GM23338 (cell line): ENCODE measurements at regions not wholly inside any gene's neighbourhood (a gene's known extent, or its start where the extent isn't known, plus 50 kb on each side); places are given as distances from the start of the nearest gene placed in this dataset.

Experiments
- ATAC-seq: fragments of 200-7000 bp; cut with Tn5 transposase; 3 replicates; pipeline ENCODE4 v1.9.1; 2020
- DNase-seq: peaks from one replicate; pipeline ENCODE4 v3.0.0-alpha.2; 2015; ENCODE audit warnings: low spot score
- H2AFZ ChIP-seq: fragments of 200-600 bp; sonication (generic); 2 replicates; pipeline ENCODE4 v1.8.0; 2016; ENCODE audit warnings: antibody characterized with exemption, mild to moderate bottlenecking, moderate library complexity
- H3F3A ChIP-seq: fragments of 200-600 bp; sonication (generic); replicated peaks from 2 replicates; pipeline ENCODE4 v1.8.0; 2017; ENCODE audit warnings: antibody characterized with exemption, mixed run types, low read depth
- H3K27ac ChIP-seq: fragments of 200-600 bp; sonication (generic); 2 replicates; pipeline ENCODE4 v1.6.1; 2016; ENCODE audit warnings: low read depth
- H3K27me3 ChIP-seq: fragments of 200-600 bp; sonication (generic); 2 replicates; pipeline ENCODE4 v1.8.0; 2016; ENCODE audit warnings: mild to moderate bottlenecking, mixed run types, moderate library complexity; ENCODE audit not compliant: insufficient read depth
- H3K36me3 ChIP-seq: fragments of 200-600 bp; sonication (generic); 2 replicates; pipeline ENCODE4 v1.8.0; 2016; ENCODE audit warnings: mild to moderate bottlenecking; ENCODE audit not compliant: insufficient read depth
- H3K4me1 ChIP-seq: fragments of 200-600 bp; sonication (generic); 2 replicates; pipeline ENCODE4 v1.8.0; 2016; ENCODE audit warnings: mild to moderate bottlenecking, moderate library complexity; ENCODE audit not compliant: insufficient read depth
- H3K4me2 ChIP-seq: fragments of 200-600 bp; sonication (generic); 2 replicates; pipeline ENCODE4 v1.7.1; 2017; ENCODE audit warnings: mixed run types
- H3K4me3 ChIP-seq: fragments of 200-600 bp; sonication (generic); 2 replicates; pipeline ENCODE4 v1.6.1; 2016; ENCODE audit warnings: mixed run types
- H3K79me2 ChIP-seq: fragments of 200-600 bp; sonication (generic); replicated peaks from 2 replicates; pipeline ENCODE4 v1.8.0; 2017; ENCODE audit warnings: mild to moderate bottlenecking; ENCODE audit not compliant: insufficient read depth
- H3K9me2 ChIP-seq: fragments of 200-600 bp; sonication (generic); 2 replicates; pipeline ENCODE4 v1.8.0; 2017; ENCODE audit not compliant: insufficient read depth
- H4K20me1 ChIP-seq: fragments of 200-600 bp; sonication (generic); replicated peaks from 2 replicates; pipeline ENCODE4 v1.8.0; 2017; ENCODE audit warnings: mild to moderate bottlenecking; ENCODE audit not compliant: insufficient read depth
- H3K27ac Mint-ChIP-seq: 2 replicates; pipeline ENCODE4 v1.8.0; 2020; ENCODE audit warnings: inconsistent platforms, mild to moderate bottlenecking, moderate library complexity, mixed read lengths
- H3K27me3 Mint-ChIP-seq: 3 replicates; pipeline ENCODE4 v1.8.0; 2022; ENCODE audit warnings: low read depth, mild to moderate bottlenecking, moderate library complexity, mixed read lengths, inconsistent platforms; ENCODE audit not compliant: insufficient read depth, poor library complexity
- H3K36me3 Mint-ChIP-seq: 3 replicates; pipeline ENCODE4 v1.8.0; 2021; ENCODE audit warnings: low read depth, mild to moderate bottlenecking, inconsistent platforms, moderate library complexity, mixed read lengths
- H3K4me1 Mint-ChIP-seq: 3 replicates; pipeline ENCODE4 v1.8.0; 2020; ENCODE audit warnings: mild to moderate bottlenecking, inconsistent platforms, mixed read lengths
- H3K4me3 Mint-ChIP-seq: 3 replicates; pipeline ENCODE4 v1.8.0; 2021; ENCODE audit warnings: moderate library complexity, mild to moderate bottlenecking, inconsistent platforms, mixed read lengths
- H3K9me3 Mint-ChIP-seq: 3 replicates; pipeline ENCODE4 v1.8.0; 2020; ENCODE audit warnings: moderate library complexity, mild to moderate bottlenecking, inconsistent platforms, mixed read lengths
- STAT1 ChIP-seq: IDR thresholded peaks from one replicate; pipeline ENCODE4 v1.6.1; 2016; ENCODE audit warnings: antibody characterized with exemption; ENCODE audit not compliant: unreplicated experiment
- ZNF331 ChIP-seq: fragments of 250-450 bp; sonication (Bioruptor Pico); IDR thresholded peaks from 2 replicates; pipeline ENCODE4 v1.5.0; 2020; ENCODE audit warnings: low read depth, mild to moderate bottlenecking, moderate library complexity
- TF ChIP-seq, protein P1 (sequence below): fragments of 250-450 bp; sonication (Bioruptor Pico); IDR thresholded peaks from 2 replicates; pipeline ENCODE4 v1.5.0; 2020; ENCODE audit warnings: mild to moderate bottlenecking, moderate library complexity
- TF ChIP-seq, protein P2 (sequence below): IDR thresholded peaks from one replicate; pipeline ENCODE4 v1.6.1; 2018; ENCODE audit warnings: antibody characterized with exemption; ENCODE audit not compliant: unreplicated experiment

DNA sequence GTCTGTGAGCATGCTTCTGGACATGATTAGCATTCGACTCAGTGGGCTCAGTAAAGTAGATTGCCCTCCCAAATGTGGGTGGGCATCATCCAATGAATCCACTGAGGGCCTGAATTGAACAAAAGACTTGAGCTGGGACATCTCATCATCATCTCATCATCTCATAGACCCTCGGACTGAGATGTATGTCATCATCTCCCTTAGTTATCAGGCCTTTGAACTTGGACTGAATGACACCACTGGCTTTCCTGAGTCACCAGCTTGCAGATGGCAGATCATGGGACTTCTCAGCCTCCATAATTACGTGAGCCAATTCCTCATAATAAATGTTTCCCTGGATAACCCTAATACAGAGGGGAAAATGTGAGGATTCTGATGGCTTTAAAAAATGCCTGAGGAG lies 128.3 kb upstream of the LSM8 start (continued):
- TF ChIP-seq, protein P1, sequence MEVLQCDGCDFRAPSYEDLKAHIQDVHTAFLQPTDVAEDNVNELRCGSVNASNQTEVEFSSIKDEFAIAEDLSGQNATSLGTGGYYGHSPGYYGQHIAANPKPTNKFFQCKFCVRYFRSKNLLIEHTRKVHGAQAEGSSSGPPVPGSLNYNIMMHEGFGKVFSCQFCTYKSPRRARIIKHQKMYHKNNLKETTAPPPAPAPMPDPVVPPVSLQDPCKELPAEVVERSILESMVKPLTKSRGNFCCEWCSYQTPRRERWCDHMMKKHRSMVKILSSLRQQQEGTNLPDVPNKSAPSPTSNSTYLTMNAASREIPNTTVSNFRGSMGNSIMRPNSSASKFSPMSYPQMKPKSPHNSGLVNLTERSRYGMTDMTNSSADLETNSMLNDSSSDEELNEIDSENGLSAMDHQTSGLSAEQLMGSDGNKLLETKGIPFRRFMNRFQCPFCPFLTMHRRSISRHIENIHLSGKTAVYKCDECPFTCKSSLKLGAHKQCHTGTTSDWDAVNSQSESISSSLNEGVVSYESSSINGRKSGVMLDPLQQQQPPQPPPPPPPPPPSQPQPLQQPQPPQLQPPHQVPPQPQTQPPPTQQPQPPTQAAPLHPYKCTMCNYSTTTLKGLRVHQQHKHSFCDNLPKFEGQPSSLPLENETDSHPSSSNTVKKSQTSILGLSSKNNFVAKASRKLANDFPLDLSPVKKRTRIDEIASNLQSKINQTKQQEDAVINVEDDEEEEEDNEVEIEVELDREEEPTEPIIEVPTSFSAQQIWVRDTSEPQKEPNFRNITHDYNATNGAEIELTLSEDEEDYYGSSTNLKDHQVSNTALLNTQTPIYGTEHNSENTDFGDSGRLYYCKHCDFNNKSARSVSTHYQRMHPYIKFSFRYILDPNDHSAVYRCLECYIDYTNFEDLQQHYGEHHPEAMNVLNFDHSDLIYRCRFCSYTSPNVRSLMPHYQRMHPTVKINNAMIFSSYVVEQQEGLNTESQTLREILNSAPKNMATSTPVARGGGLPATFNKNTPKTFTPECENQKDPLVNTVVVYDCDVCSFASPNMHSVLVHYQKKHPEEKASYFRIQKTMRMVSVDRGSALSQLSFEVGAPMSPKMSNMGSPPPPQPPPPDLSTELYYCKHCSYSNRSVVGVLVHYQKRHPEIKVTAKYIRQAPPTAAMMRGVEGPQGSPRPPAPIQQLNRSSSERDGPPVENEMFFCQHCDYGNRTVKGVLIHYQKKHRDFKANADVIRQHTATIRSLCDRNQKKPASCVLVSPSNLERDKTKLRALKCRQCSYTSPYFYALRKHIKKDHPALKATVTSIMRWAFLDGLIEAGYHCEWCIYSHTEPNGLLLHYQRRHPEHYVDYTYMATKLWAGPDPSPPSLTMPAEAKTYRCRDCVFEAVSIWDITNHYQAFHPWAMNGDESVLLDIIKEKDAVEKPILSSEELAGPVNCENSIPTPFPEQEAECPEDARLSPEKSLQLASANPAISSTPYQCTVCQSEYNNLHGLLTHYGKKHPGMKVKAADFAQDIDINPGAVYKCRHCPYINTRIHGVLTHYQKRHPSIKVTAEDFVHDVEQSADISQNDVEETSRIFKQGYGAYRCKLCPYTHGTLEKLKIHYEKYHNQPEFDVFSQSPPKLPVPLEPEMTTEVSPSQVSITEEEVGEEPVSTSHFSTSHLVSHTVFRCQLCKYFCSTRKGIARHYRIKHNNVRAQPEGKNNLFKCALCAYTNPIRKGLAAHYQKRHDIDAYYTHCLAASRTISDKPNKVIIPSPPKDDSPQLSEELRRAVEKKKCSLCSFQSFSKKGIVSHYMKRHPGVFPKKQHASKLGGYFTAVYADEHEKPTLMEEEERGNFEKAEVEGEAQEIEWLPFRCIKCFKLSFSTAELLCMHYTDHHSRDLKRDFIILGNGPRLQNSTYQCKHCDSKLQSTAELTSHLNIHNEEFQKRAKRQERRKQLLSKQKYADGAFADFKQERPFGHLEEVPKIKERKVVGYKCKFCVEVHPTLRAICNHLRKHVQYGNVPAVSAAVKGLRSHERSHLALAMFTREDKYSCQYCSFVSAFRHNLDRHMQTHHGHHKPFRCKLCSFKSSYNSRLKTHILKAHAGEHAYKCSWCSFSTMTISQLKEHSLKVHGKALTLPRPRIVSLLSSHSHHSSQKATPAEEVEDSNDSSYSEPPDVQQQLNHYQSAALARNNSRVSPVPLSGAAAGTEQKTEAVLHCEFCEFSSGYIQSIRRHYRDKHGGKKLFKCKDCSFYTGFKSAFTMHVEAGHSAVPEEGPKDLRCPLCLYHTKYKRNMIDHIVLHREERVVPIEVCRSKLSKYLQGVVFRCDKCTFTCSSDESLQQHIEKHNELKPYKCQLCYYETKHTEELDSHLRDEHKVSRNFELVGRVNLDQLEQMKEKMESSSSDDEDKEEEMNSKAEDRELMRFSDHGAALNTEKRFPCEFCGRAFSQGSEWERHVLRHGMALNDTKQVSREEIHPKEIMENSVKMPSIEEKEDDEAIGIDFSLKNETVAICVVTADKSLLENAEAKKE (CRISPR knock-in tag), result no peak
- no peak for TF ChIP-seq STAT1

DNA sequence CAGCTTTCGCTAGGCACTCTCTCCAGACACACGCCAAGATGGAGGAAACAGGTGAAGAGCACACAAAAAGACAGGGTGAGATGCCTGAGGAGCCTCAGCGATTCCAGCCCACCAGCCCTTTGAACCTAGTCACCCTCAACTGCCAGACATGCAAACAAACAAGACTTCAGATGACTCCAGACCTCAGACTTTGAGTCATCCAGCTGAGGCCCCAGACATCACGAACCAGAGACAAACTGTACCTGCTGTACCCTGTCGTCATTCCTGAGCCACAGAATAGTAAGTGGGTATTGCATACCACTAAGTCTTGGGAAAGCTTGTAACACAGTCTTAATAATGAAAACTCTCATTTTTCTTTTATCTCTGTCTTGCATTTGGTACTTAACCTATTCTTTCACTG lies 126.6 kb upstream of the LSM8 start:
- Histone ChIP-seq H3K79me2 (no peaks in the 10 kb centered on the region), H4K20me1 (no peaks in the 10 kb centered on the region), H3K9me2 (no peaks in the 10 kb centered on the region), H3K4me2 (no peak overlapping the region), H3K36me3 (no peaks in the 10 kb centered on the region), H3K4me3 (no peak overlapping the region), H3F3A (no peaks in the 10 kb centered on the region), H3K27me3 (no peaks in the 10 kb centered on the region), H2AFZ (no peak overlapping the region), H3K27ac (no peak overlapping the region), H3K4me1 (no peaks in the 10 kb centered on the region; the same call in 1 of the 2 replicates)
- H3K4me3 Mint-ChIP-seq, result no peak overlapping the region
- no peaks in the 10 kb centered on the region for H3K36me3 Mint-ChIP-seq
- H3K27me3 Mint-ChIP-seq, result no peaks in the 10 kb centered on the region
- peaks cover 2% of the 10 kb centered on the region; the same call in 2 of the 3 replicates for H3K4me1 Mint-ChIP-seq
- DNase-seq (no peak), ATAC-seq (no peak)
- H3K27ac Mint-ChIP-seq, result no peak overlapping the region
- no peak for TF ChIP-seq ZNF331 (CRISPR knock-in tag)
- TF ChIP-seq, protein P2, sequence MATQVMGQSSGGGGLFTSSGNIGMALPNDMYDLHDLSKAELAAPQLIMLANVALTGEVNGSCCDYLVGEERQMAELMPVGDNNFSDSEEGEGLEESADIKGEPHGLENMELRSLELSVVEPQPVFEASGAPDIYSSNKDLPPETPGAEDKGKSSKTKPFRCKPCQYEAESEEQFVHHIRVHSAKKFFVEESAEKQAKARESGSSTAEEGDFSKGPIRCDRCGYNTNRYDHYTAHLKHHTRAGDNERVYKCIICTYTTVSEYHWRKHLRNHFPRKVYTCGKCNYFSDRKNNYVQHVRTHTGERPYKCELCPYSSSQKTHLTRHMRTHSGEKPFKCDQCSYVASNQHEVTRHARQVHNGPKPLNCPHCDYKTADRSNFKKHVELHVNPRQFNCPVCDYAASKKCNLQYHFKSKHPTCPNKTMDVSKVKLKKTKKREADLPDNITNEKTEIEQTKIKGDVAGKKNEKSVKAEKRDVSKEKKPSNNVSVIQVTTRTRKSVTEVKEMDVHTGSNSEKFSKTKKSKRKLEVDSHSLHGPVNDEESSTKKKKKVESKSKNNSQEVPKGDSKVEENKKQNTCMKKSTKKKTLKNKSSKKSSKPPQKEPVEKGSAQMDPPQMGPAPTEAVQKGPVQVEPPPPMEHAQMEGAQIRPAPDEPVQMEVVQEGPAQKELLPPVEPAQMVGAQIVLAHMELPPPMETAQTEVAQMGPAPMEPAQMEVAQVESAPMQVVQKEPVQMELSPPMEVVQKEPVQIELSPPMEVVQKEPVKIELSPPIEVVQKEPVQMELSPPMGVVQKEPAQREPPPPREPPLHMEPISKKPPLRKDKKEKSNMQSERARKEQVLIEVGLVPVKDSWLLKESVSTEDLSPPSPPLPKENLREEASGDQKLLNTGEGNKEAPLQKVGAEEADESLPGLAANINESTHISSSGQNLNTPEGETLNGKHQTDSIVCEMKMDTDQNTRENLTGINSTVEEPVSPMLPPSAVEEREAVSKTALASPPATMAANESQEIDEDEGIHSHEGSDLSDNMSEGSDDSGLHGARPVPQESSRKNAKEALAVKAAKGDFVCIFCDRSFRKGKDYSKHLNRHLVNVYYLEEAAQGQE, result no peak
- H3K9me3 Mint-ChIP-seq, result no peaks in the 10 kb centered on the region
